NCI-H2081 (cell line): ENCODE measurements at regions not wholly inside any gene's neighbourhood (a gene's known extent, or its start where the extent isn't known, plus 50 kb on each side); places are given as distances from the start of the nearest gene placed in this dataset.

Source experiments
- DNase-seq, 2 experiments: peaks; one replicate each; lab custom pipeline; 2025; lab: John Stamatoyannopoulos, UW

GRCh38 chr21:27645285-27645684, 678.4 kb upstream of the ADAMTS5 start:
- DNase-seq: no peak

- no peak for DNase-seq
Observed at GRCh38 chr21:27643326-27643725, 676.4 kb upstream of the ADAMTS5 start.

- DNase-seq: no peak
Observed at GRCh38 chr21:27639286-27639685, 672.4 kb upstream of the ADAMTS5 start.

- no peak for DNase-seq
Observed at GRCh38 chr21:27636656-27637055, 669.8 kb upstream of the ADAMTS5 start.

DNA sequence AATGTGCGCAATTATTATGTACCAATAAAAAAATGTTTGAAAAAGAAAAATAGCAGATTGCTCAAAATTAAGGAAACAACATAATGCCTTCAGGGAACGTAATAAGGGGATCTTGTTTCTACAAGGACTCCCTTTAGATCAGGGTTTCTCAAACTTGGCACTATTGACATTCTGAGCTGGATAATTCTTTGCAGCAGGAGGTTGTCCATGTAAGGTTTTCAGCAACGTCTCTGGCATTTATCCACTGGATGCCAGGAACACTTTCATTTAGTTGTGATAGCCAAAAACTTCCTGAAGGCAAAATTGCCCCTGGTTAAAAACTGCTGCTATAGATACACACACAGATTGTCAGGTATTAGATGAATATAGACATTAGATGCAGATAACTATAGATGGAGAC, 666.7 kb upstream of the ADAMTS5 start:
- DNase-seq: no peak

GRCh38 chr21:27631471-27631870, 664.6 kb upstream of the ADAMTS5 start:
- no peak for DNase-seq

- no peak for DNase-seq
Observed at GRCh38 chr21:27622631-27623030, 655.7 kb upstream of the ADAMTS5 start.

- DNase-seq: no peak
Observed at GRCh38 chr21:27614231-27614630, 647.3 kb upstream of the ADAMTS5 start.

- DNase-seq: no peak
Observed at GRCh38 chr21:27606422-27606821, 639.5 kb upstream of the ADAMTS5 start.

- no peak for DNase-seq
Observed at GRCh38 chr21:27596196-27596595, 629.3 kb upstream of the ADAMTS5 start.

DNA sequence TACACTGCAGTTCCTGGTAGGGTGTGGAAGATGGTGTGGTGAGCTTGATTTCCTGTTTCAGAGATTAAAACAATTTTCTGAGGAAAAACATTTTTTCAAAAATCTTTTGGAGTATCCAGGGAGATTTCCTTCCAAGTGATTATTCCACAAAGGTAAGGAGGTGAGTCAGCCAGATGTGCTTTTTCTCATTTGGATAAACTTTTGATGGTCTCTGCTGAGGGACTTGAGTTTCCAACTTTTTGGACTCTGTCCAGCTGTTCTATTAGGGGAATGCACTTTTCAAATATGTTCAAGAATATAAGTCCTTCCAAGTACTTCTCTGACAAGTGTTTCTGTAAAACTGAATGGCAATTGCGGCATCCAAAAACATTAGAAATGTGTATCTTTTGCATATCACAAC, 628.8 kb upstream of the ADAMTS5 start:
- DNase-seq: no peak

DNA sequence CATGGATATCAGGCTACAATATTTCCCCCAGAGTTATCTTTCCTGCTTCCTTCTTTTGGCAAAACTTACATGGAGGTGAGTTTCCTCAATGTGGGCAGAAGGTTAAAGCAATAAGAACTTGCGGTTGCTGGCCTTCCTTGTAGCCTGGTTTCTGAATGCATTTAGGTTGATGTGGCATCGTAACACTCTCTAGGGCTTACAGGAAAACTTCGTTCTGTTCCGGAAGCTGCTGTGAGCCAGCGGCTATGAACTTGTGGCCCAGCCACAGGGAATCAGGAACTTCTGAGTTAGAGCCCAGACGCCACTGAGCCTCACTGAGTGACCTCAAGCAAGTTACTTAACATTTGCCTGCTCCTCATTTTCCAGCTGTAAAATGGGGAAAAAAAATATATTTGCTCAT, 623.4 kb upstream of the ADAMTS5 start:
- no peak for DNase-seq

DNA sequence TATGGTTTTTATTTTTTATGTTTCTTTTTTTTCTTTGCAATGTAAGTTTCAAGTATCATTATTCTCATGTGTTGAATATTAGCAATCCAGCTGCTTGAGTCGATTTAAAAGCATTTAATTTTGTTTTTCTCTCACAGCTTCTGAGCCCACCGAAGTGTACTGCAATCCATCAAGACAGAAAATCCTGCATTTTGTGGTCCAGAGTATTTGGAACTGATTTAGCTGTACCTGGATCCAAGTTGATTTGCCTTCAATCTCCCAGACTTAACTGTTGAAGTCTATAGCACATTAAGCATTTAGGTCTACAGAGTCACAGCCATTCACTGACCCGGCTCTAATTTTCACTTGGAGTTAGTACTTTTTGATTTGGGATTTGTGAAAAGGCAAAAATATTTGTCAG, 622.9 kb upstream of the ADAMTS5 start:
- DNase-seq: no peak

DNA sequence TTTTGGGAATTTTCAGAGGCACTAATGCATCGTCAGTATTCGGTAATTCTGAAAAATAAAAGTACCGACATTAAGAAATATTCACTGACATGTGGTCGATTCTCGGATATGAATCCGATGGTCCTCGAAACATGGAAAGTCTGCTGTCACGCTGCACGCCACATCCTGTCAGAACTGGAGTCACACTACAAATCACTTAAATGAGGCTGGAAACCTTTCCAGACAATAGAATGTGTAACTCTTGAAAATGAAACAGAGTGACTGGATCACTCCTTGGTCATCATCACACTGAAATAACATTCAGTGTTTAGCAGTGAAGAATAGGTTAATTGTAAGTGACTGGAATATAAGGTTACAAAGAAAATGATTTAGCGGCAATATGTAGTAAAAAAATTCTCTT, 620.1 kb upstream of the ADAMTS5 start:
- no peak for DNase-seq

- no peak for DNase-seq
Observed at GRCh38 chr21:27586326-27586725, 619.4 kb upstream of the ADAMTS5 start.

DNA sequence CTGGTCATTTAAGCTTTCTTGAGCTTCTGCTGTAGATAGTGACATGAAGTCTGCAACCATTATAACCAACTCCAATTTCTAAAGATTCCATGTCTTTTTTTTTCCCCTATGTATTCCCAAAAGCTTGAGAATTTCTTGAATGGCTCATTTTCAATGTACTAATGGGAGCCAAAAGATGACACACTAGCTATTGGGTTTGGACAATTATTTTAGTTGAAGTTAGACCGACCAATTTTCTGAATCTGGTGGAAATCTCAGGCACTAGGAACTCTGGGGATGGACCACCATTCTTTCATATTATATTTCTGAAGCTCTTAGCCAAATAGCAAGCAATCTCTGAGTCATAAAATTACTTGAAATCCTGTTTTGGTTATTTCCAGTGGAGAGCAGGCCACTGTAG, 617.4 kb upstream of the ADAMTS5 start:
- no peak for DNase-seq

- DNase-seq: no peak
Observed at GRCh38 chr21:27582948-27583430, 616.1 kb upstream of the ADAMTS5 start.

- DNase-seq: no peak
Observed at GRCh38 chr21:27582246-27582947, 615.5 kb upstream of the ADAMTS5 start.

GRCh38 chr21:27581168-27581567, 614.3 kb upstream of the ADAMTS5 start:
- DNase-seq: no peak

DNA sequence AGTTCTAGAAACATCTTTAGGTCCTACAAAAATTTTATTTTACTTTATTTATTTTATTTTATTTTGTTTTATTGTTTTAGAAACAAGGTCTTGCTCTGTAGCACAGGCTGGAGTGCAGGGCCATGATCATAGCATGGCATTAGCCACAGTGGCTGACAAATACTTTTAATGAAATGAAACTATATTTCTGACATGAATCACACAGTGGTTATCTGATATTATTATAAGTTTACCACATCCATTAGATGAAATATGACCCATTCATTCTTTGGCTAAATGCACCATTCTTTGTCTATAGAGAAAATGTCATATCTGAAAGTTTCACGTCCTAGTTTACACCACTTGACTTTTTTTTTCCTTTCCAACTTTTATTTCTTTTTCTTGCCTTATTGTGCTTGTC, 613.4 kb upstream of the ADAMTS5 start:
- no peak for DNase-seq

GRCh38 chr21:27578741-27579265, 611.9 kb upstream of the ADAMTS5 start:
- no peak for DNase-seq

GRCh38 chr21:27572696-27573095, 605.8 kb upstream of the ADAMTS5 start:
- DNase-seq: no peak

GRCh38 chr21:27571706-27572105, 604.8 kb upstream of the ADAMTS5 start:
- no peak for DNase-seq

GRCh38 chr21:27570306-27570868, 603.5 kb upstream of the ADAMTS5 start:
- DNase-seq: no peak
